GM21381 (cell line): ENCODE measurements at regions not wholly inside any gene's neighbourhood (a gene's known extent, or its start where the extent isn't known, plus 50 kb on each side); places are given as distances from the start of the nearest gene placed in this dataset.
A peak's percentile ranks its signal among the peaks of the same experiment; 100 is the strongest.

Experiments
- ATAC-seq: cut with Tn5 transposase; IDR thresholded peaks from one replicate; pipeline ENCODE4 v1.9.1; 2021; ENCODE audit warnings: mild to moderate bottlenecking, moderate library complexity; ENCODE audit not compliant: unreplicated experiment

GRCh38 chr5:168174376-168174775 lies 117.1 kb upstream of the WWC1 start:
- peak; percentile 56 for ATAC-seq

GRCh38 chr5:168176251-168176650 lies 115.2 kb upstream of the WWC1 start:
- no peak for ATAC-seq

- no peak for ATAC-seq
Measured at GRCh38 chr5:168176941-168177340, 114.5 kb upstream of the WWC1 start.

GRCh38 chr5:168177831-168178450 lies 113.5 kb upstream of the WWC1 start:
- ATAC-seq: no peak

- ATAC-seq: no peak
Measured at GRCh38 chr5:168179192-168179593, 112.3 kb upstream of the WWC1 start.

- no peak for ATAC-seq
Measured at GRCh38 chr5:168182269-168182668, 109.2 kb upstream of the WWC1 start.

GRCh38 chr5:168184103-168184502 lies 107.3 kb upstream of the WWC1 start:
- ATAC-seq: no peak

- ATAC-seq: no peak
Measured at GRCh38 chr5:168186289-168187074, 105.0 kb upstream of the WWC1 start.

- ATAC-seq: no peak
Measured at GRCh38 chr5:168187614-168188013, 103.8 kb upstream of the WWC1 start.

- no peak for ATAC-seq
Measured at GRCh38 chr5:168188182-168188581, 103.3 kb upstream of the WWC1 start.

GRCh38 chr5:168192120-168192519 lies 99.3 kb upstream of the WWC1 start:
- ATAC-seq: no peak

GRCh38 chr5:168193493-168194250 lies 97.8 kb upstream of the WWC1 start:
- ATAC-seq: no peak

GRCh38 chr5:168195110-168195509 lies 96.3 kb upstream of the WWC1 start:
- ATAC-seq: no peak

- ATAC-seq: no peak
Measured at GRCh38 chr5:168198359-168198758, 93.1 kb upstream of the WWC1 start.

GRCh38 chr5:168202996-168203395 lies 88.4 kb upstream of the WWC1 start:
- ATAC-seq: no peak

- ATAC-seq: no peak
Measured at GRCh38 chr5:168204165-168204564, 87.3 kb upstream of the WWC1 start.

- no peak for ATAC-seq
Measured at GRCh38 chr5:168207450-168208029, 83.9 kb upstream of the WWC1 start.

- no peak for ATAC-seq
Measured at GRCh38 chr5:168209244-168209995, 82.0 kb upstream of the WWC1 start.

GRCh38 chr5:168209997-168210396 lies 81.4 kb upstream of the WWC1 start:
- no peak for ATAC-seq

GRCh38 chr5:168211245-168211644 lies 80.2 kb upstream of the WWC1 start:
- ATAC-seq: no peak

- no peak for ATAC-seq
Measured at GRCh38 chr5:168211936-168212335, 79.5 kb upstream of the WWC1 start.
